ENCODE measurements at regions not wholly inside any gene's neighbourhood (a gene's known extent, or its start where the extent isn't known, plus 50 kb on each side); places are given as distances from the start of the nearest gene placed in this dataset.

DNA sequence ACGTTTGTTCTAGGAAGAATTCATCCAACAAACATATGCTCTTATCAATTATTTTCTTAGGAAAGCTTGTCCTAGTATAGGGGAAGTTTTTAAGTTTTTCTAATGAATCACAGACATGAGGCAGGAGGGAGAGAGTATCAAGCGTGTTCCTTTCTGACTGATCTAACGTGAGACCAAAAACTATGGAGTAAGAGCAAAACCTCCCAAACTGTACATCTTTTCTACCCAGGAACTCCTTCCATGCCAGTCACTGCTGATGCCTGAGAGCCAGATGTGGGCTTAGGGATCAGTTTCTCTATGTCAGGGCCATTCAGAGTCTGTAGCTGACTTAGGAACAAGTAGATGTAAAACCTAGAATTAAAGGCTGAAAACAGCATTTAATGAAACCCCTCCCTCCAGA lies 51.7 kb upstream of the NFIB start:
- TF ChIP-seq, protein P1, sequence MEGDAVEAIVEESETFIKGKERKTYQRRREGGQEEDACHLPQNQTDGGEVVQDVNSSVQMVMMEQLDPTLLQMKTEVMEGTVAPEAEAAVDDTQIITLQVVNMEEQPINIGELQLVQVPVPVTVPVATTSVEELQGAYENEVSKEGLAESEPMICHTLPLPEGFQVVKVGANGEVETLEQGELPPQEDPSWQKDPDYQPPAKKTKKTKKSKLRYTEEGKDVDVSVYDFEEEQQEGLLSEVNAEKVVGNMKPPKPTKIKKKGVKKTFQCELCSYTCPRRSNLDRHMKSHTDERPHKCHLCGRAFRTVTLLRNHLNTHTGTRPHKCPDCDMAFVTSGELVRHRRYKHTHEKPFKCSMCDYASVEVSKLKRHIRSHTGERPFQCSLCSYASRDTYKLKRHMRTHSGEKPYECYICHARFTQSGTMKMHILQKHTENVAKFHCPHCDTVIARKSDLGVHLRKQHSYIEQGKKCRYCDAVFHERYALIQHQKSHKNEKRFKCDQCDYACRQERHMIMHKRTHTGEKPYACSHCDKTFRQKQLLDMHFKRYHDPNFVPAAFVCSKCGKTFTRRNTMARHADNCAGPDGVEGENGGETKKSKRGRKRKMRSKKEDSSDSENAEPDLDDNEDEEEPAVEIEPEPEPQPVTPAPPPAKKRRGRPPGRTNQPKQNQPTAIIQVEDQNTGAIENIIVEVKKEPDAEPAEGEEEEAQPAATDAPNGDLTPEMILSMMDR (IDR thresholded peaks at IDR 0.05): no peak
- TF ChIP-seq POLR2A (IDR thresholded peaks at IDR 0.05): no peak
